Chondrocyte (in vitro differentiated cells): ENCODE measurements at regions not wholly inside any gene's neighbourhood (a gene's known extent, or its start where the extent isn't known, plus 50 kb on each side); places are given as distances from the start of the nearest gene placed in this dataset.

Experiments
- DNase-seq: peaks from one replicate; pipeline ENCODE4 v3.0.0; 2021; ENCODE audit warnings: mixed read lengths, low spot score
- H3K27ac Mint-ChIP-seq: one replicate; pipeline ENCODE4 v1.8.0; 2021; ENCODE audit warnings: mild to moderate bottlenecking, moderate library complexity, mixed read lengths; ENCODE audit not compliant: unreplicated experiment
- H3K27me3 Mint-ChIP-seq: 2 replicates; pipeline ENCODE4 v1.8.0; 2021; ENCODE audit warnings: low read depth, mixed read lengths
- H3K36me3 Mint-ChIP-seq: 2 replicates; pipeline ENCODE4 v1.8.0; 2021; ENCODE audit warnings: low read depth, mixed read lengths
- H3K4me1 Mint-ChIP-seq: 2 replicates; pipeline ENCODE4 v1.8.0; 2021; ENCODE audit warnings: low read depth, mild to moderate bottlenecking, mixed read lengths
- H3K4me3 Mint-ChIP-seq: one replicate; pipeline ENCODE4 v1.8.0; 2021; ENCODE audit warnings: mild to moderate bottlenecking, moderate library complexity, mixed read lengths; ENCODE audit not compliant: unreplicated experiment
- H3K9me3 Mint-ChIP-seq: 2 replicates; pipeline ENCODE4 v1.8.0; 2021; ENCODE audit warnings: low read depth, mixed read lengths
- TF ChIP-seq, protein P1 (sequence below): fragments of 200-600 bp; sonication (generic); IDR thresholded peaks from 2 replicates; pipeline ENCODE4 v1.5.0; 2021; ENCODE audit warnings: antibody characterized with exemption, mild to moderate bottlenecking, moderate library complexity

- no peak overlapping the region for H3K4me3 Mint-ChIP-seq
- TF ChIP-seq, protein P1, sequence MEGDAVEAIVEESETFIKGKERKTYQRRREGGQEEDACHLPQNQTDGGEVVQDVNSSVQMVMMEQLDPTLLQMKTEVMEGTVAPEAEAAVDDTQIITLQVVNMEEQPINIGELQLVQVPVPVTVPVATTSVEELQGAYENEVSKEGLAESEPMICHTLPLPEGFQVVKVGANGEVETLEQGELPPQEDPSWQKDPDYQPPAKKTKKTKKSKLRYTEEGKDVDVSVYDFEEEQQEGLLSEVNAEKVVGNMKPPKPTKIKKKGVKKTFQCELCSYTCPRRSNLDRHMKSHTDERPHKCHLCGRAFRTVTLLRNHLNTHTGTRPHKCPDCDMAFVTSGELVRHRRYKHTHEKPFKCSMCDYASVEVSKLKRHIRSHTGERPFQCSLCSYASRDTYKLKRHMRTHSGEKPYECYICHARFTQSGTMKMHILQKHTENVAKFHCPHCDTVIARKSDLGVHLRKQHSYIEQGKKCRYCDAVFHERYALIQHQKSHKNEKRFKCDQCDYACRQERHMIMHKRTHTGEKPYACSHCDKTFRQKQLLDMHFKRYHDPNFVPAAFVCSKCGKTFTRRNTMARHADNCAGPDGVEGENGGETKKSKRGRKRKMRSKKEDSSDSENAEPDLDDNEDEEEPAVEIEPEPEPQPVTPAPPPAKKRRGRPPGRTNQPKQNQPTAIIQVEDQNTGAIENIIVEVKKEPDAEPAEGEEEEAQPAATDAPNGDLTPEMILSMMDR: no peak
- H3K9me3 Mint-ChIP-seq: no peaks in the 10 kb centered on the region
- peaks cover 3% of the 10 kb centered on the region for H3K27me3 Mint-ChIP-seq
- no peaks in the 10 kb centered on the region for H3K36me3 Mint-ChIP-seq
- no peak for DNase-seq
- no peaks in the 10 kb centered on the region for H3K4me1 Mint-ChIP-seq
- H3K27ac Mint-ChIP-seq: no peak overlapping the region
Measured at GRCh38 chr11:110798201-110798900, 86.1 kb upstream of the ARHGAP20 start.

DNA sequence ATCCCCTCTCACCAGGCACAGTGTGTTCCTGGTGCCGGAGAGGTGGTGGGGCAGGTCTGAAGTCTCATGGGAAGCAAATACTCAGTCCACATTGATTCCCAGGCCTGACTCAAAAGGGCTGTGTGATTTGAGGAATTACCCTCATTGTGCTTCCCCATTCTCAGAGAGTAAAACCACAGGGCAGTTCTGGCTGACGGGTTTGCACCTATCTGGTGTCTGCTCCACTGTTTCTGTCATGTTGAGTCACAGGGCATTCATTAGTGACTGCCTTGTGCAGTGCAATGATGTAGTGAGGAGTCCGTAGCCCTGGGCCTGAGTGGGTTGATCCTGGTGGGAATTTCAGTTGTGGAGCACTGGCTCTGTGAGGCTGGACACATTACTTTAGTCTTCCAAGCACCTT, 85.2 kb upstream of the ARHGAP20 start:
- DNase-seq: no peak

GRCh38 chr11:110795112-110795624, 82.9 kb upstream of the ARHGAP20 start:
- no peak overlapping the region for H3K27ac Mint-ChIP-seq
- TF ChIP-seq, protein P1: no peak
- H3K4me3 Mint-ChIP-seq: no peak overlapping the region
- peaks cover 3% of the 10 kb centered on the region for H3K27me3 Mint-ChIP-seq
- H3K36me3 Mint-ChIP-seq: no peaks in the 10 kb centered on the region
- DNase-seq: no peak
- no peaks in the 10 kb centered on the region for H3K9me3 Mint-ChIP-seq
- H3K4me1 Mint-ChIP-seq: peaks cover 5% of the 10 kb centered on the region

More for the DNA sequence above, 85.2 kb upstream of the ARHGAP20 start:
- H3K36me3 Mint-ChIP-seq: no peaks in the 10 kb centered on the region
- no peak overlapping the region for H3K4me3 Mint-ChIP-seq
- TF ChIP-seq, protein P1: no peak
- no peaks in the 10 kb centered on the region for H3K9me3 Mint-ChIP-seq
- H3K4me1 Mint-ChIP-seq: no peaks in the 10 kb centered on the region
- H3K27me3 Mint-ChIP-seq: peaks cover 3% of the 10 kb centered on the region
- no peak overlapping the region for H3K27ac Mint-ChIP-seq

- H3K4me3 Mint-ChIP-seq: no peak overlapping the region
- H3K4me1 Mint-ChIP-seq: peaks cover 5% of the 10 kb centered on the region
- TF ChIP-seq, protein P1: no peak
Measured at GRCh38 chr11:110793556-110793955, 81.3 kb upstream of the ARHGAP20 start.

DNA sequence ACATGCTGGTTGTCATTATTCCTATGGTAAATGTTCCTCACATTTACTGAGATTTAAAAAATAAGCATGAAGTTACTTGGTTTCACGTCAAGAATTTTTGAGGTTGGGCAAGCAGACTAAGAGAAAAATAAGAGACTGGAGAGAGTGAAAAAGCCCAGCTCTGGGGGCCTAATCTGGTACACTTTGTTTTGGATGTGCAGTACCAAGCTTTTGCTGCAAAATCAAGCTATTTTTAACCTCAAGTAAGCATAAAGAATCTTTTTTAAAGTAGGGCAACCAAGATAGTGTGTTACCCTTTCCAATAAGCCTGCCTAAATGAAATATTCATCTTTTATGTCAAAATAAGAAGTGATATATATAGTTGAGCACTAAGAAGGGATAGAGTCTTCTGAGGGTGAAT, 79.4 kb upstream of the ARHGAP20 start:
- peaks cover 3% of the 10 kb centered on the region for H3K27me3 Mint-ChIP-seq
- DNase-seq: no peak
- peaks cover 5% of the 10 kb centered on the region for H3K4me1 Mint-ChIP-seq
- no peak overlapping the region for H3K4me3 Mint-ChIP-seq
- no peak overlapping the region for H3K27ac Mint-ChIP-seq
- H3K36me3 Mint-ChIP-seq: no peaks in the 10 kb centered on the region
- no peaks in the 10 kb centered on the region for H3K9me3 Mint-ChIP-seq
- TF ChIP-seq, protein P1: no peak

More at GRCh38 chr11:110793556-110793955, 81.3 kb upstream of the ARHGAP20 start:
- DNase-seq: no peak
- H3K27ac Mint-ChIP-seq: no peak overlapping the region
- no peaks in the 10 kb centered on the region for H3K36me3 Mint-ChIP-seq
- no peaks in the 10 kb centered on the region for H3K9me3 Mint-ChIP-seq
- H3K27me3 Mint-ChIP-seq: peaks cover 3% of the 10 kb centered on the region
